ENCODE measurements at regions not wholly inside any gene's neighbourhood (a gene's known extent, or its start where the extent isn't known, plus 50 kb on each side); places are given as distances from the start of the nearest gene placed in this dataset.
"Not testable (repeated sequence)": the region's sequence is repeated elsewhere in the genome, so short reads cannot be mapped to it uniquely, and the experiment has no call there.

- no peaks in the 10 kb centered on the region for H4K20me1 ChIP-seq (ENCODE audit: control insufficient read depth, extremely low read depth, insufficient read depth, low read length)
- H3K9ac ChIP-seq (ENCODE audit: control insufficient read depth, extremely low read depth, insufficient read depth, low read length), result no peak overlapping the region
- no peak overlapping the region for H2AFZ ChIP-seq (ENCODE audit: control insufficient read depth, low read length)
- dilution Hi-C loops (cut with MboI; ENCODE audit: extremely low pct_ligation_motif_present, low sequenced_read_pairs), result no loop called here
- TF ChIP-seq, protein P1, sequence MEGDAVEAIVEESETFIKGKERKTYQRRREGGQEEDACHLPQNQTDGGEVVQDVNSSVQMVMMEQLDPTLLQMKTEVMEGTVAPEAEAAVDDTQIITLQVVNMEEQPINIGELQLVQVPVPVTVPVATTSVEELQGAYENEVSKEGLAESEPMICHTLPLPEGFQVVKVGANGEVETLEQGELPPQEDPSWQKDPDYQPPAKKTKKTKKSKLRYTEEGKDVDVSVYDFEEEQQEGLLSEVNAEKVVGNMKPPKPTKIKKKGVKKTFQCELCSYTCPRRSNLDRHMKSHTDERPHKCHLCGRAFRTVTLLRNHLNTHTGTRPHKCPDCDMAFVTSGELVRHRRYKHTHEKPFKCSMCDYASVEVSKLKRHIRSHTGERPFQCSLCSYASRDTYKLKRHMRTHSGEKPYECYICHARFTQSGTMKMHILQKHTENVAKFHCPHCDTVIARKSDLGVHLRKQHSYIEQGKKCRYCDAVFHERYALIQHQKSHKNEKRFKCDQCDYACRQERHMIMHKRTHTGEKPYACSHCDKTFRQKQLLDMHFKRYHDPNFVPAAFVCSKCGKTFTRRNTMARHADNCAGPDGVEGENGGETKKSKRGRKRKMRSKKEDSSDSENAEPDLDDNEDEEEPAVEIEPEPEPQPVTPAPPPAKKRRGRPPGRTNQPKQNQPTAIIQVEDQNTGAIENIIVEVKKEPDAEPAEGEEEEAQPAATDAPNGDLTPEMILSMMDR (optimal IDR thresholded peaks at IDR 0.05 in 1 of 3, IDR thresholded peaks at IDR 0.05 in 1 of 3, conservative IDR thresholded peaks at IDR 0.05 in 1 of 3; ENCODE audit: extremely low read depth in 1 of 3, insufficient read depth in 2 of 3, low read length in 3 of 3), result no peak
- no peak for TF ChIP-seq EZH2 (IDR thresholded peaks at IDR 0.05; ENCODE audit: low read length)
- H3K9me1 ChIP-seq (ENCODE audit: control insufficient read depth, extremely low read depth, insufficient read depth, low read length), result no peaks in the 10 kb centered on the region
- FAIRE-seq (no peak), DNase-seq (ENCODE audit: low read depth, low spot score) (no peak)
- H3K9me3 ChIP-seq (ENCODE audit: control insufficient read depth, low read depth, low read length), result no peaks in the 10 kb centered on the region
- H3K79me2 ChIP-seq (ENCODE audit: control insufficient read depth, insufficient read depth, low read length), result no peaks in the 10 kb centered on the region
- no peaks in the 10 kb centered on the region for H3K4me1 ChIP-seq (ENCODE audit: control insufficient read depth, extremely low read depth, insufficient read depth, low read length)
- H3K4me2 ChIP-seq (ENCODE audit: control insufficient read depth, extremely low read depth, insufficient read depth, low read depth, low read length), result no peak overlapping the region
- no peaks in the 10 kb centered on the region for H3K27me3 ChIP-seq (ENCODE audit: control insufficient read depth, extremely low read depth, insufficient read depth, low read length)
- H3K36me3 ChIP-seq (ENCODE audit: control insufficient read depth in 2 of 2, extremely low read depth in 1 of 2, insufficient read depth in 2 of 2, low read length in 2 of 2), result no peaks in the 10 kb centered on the region
- H3K27ac ChIP-seq (ENCODE audit: control insufficient read depth, insufficient read depth, low read length), result no peak overlapping the region
- no peak overlapping the region for H3K4me3 ChIP-seq (ENCODE audit: control insufficient read depth in 2 of 3, extremely low read depth in 1 of 3, insufficient read depth in 2 of 3, low read depth in 1 of 3, low read length in 3 of 3)
Observed at GRCh38 chr4:169931964-169932363, 94.2 kb downstream of the MFAP3L start.

GRCh38 chr4:169930755-169931154, 95.4 kb downstream of the MFAP3L start:
- FAIRE-seq; H3K9ac ChIP-seq (ENCODE audit: control insufficient read depth, extremely low read depth, insufficient read depth, low read length); H3K4me3 ChIP-seq (ENCODE audit: control insufficient read depth in 2 of 3, extremely low read depth in 1 of 3, insufficient read depth in 2 of 3, low read depth in 1 of 3, low read length in 3 of 3); dilution Hi-C loops (cut with MboI; ENCODE audit: extremely low pct_ligation_motif_present, low sequenced_read_pairs); H3K9me3 ChIP-seq (ENCODE audit: control insufficient read depth, low read depth, low read length); H3K4me1 ChIP-seq (ENCODE audit: control insufficient read depth, extremely low read depth, insufficient read depth, low read length); H3K4me2 ChIP-seq (ENCODE audit: control insufficient read depth, extremely low read depth, insufficient read depth, low read depth, low read length); H3K79me2 ChIP-seq (ENCODE audit: control insufficient read depth, insufficient read depth, low read length); H3K27me3 ChIP-seq (ENCODE audit: control insufficient read depth, extremely low read depth, insufficient read depth, low read length); H4K20me1 ChIP-seq (ENCODE audit: control insufficient read depth, extremely low read depth, insufficient read depth, low read length); DNase-seq (ENCODE audit: low read depth, low spot score); H3K9me1 ChIP-seq (ENCODE audit: control insufficient read depth, extremely low read depth, insufficient read depth, low read length); H3K36me3 ChIP-seq (ENCODE audit: control insufficient read depth in 2 of 2, extremely low read depth in 1 of 2, insufficient read depth in 2 of 2, low read length in 2 of 2); H2AFZ ChIP-seq (ENCODE audit: control insufficient read depth, low read length); H3K27ac ChIP-seq (ENCODE audit: control insufficient read depth, insufficient read depth, low read length): not testable (repeated sequence)

- DNase-seq (ENCODE audit: low read depth, low spot score) (no peak), FAIRE-seq (no peak)
Observed at GRCh38 chr4:169927280-169927679, 98.9 kb downstream of the MFAP3L start.

More at GRCh38 chr4:169927280-169927679, 98.9 kb downstream of the MFAP3L start:
- Histone ChIP-seq H3K9me1 (ENCODE audit: control insufficient read depth, extremely low read depth, insufficient read depth, low read length) (no peaks in the 10 kb centered on the region), H4K20me1 (ENCODE audit: control insufficient read depth, extremely low read depth, insufficient read depth, low read length) (no peaks in the 10 kb centered on the region), H3K27ac (ENCODE audit: control insufficient read depth, insufficient read depth, low read length) (no peak overlapping the region), H3K36me3 (ENCODE audit: control insufficient read depth in 2 of 2, extremely low read depth in 1 of 2, insufficient read depth in 2 of 2, low read length in 2 of 2) (no peaks in the 10 kb centered on the region), H3K27me3 (ENCODE audit: control insufficient read depth, extremely low read depth, insufficient read depth, low read length) (no peaks in the 10 kb centered on the region), H3K4me3 (ENCODE audit: control insufficient read depth in 2 of 3, extremely low read depth in 1 of 3, insufficient read depth in 2 of 3, low read depth in 1 of 3, low read length in 3 of 3) (no peak overlapping the region), H3K9ac (ENCODE audit: control insufficient read depth, extremely low read depth, insufficient read depth, low read length) (no peak overlapping the region), H3K79me2 (ENCODE audit: control insufficient read depth, insufficient read depth, low read length) (no peaks in the 10 kb centered on the region), H2AFZ (ENCODE audit: control insufficient read depth, low read length) (no peak overlapping the region), H3K4me2 (ENCODE audit: control insufficient read depth, extremely low read depth, insufficient read depth, low read depth, low read length) (no peak overlapping the region), H3K4me1 (ENCODE audit: control insufficient read depth, extremely low read depth, insufficient read depth, low read length) (no peaks in the 10 kb centered on the region), H3K9me3 (ENCODE audit: control insufficient read depth, low read depth, low read length) (no peaks in the 10 kb centered on the region)
- dilution Hi-C loops (cut with MboI; ENCODE audit: extremely low pct_ligation_motif_present, low sequenced_read_pairs), result no loop called here
- TF ChIP-seq, protein P1 (optimal IDR thresholded peaks at IDR 0.05 in 1 of 3, IDR thresholded peaks at IDR 0.05 in 1 of 3, conservative IDR thresholded peaks at IDR 0.05 in 1 of 3; ENCODE audit: extremely low read depth in 1 of 3, insufficient read depth in 2 of 3, low read length in 3 of 3), result no peak
- TF ChIP-seq EZH2 (IDR thresholded peaks at IDR 0.05; ENCODE audit: low read length), result no peak

Measured in keratinocyte (primary cell).